ENCODE measurements at regions not wholly inside any gene's neighbourhood (a gene's known extent, or its start where the extent isn't known, plus 50 kb on each side); places are given as distances from the start of the nearest gene placed in this dataset.

GRCh38 chr2:65562890-65563289, 130.5 kb upstream of the SPRED2 start (continued):
- TF ChIP-seq ZNF544 (tag by site-specific recombination; IDR thresholded peaks at IDR 0.05) (no peak), ZNF530 (tag by site-specific recombination; IDR thresholded peaks at IDR 0.05; ENCODE audit: low read depth) (no peak), REST (tag by site-specific recombination; IDR thresholded peaks at IDR 0.05) (no peak), ZNF362 (tag by site-specific recombination; IDR thresholded peaks at IDR 0.05) (no peak)

- no peak overlapping the region for H3K4me3 ChIP-seq (ENCODE audit: low read depth, low read length)
- ChIA-PET POLR2A (interaction anchor here (0.6 kb wide), 1 partner anchor 102 kb away, joined by 4 read pairs; no protein-coding TSS in a partner anchor), CTCF (interaction anchor here (1.2 kb wide), 1 partner anchor 15 kb away, joined by 5 read pairs; no protein-coding TSS in a partner anchor)
- no peak overlapping the region for H3K27ac ChIP-seq (ENCODE audit: extremely low read depth, low read depth, low read length)
- no peaks in the 10 kb centered on the region for H3K36me3 ChIP-seq (ENCODE audit: control insufficient read depth in 2 of 2, insufficient read depth in 1 of 2, low read length in 2 of 2)
- no peak for TF ChIP-seq ZNF654 (tag by site-specific recombination; IDR thresholded peaks at IDR 0.05; ENCODE audit: low read depth)
- no peak for TF ChIP-seq ZNF221 (tag by site-specific recombination; IDR thresholded peaks at IDR 0.05; ENCODE audit: borderline replicate concordance)
- no peak for TF ChIP-seq KLF1 (tag by site-specific recombination; IDR thresholded peaks at IDR 0.05)
- TF ChIP-seq BCL11A (tag by site-specific recombination; IDR thresholded peaks at IDR 0.05; ENCODE audit: low read depth): no peak
- no peaks in the 10 kb centered on the region for H3K4me1 ChIP-seq (ENCODE audit: control insufficient read depth, insufficient read depth, low read length)
- no peaks in the 10 kb centered on the region for H3K9me3 ChIP-seq (ENCODE audit: control insufficient read depth, insufficient read depth, low read depth, low read length)
Measured at GRCh38 chr2:65558743-65559142, 126.3 kb upstream of the SPRED2 start.

- POLR2A ChIA-PET: interaction anchor here (0.6 kb wide), 1 partner anchor 101 kb away, joined by 4 read pairs; no protein-coding TSS in a partner anchor
- no peak overlapping the region for H3K4me3 ChIP-seq (ENCODE audit: low read depth, low read length)
- no peak overlapping the region for H3K27ac ChIP-seq (ENCODE audit: extremely low read depth, low read depth, low read length)
- H3K4me1 ChIP-seq (ENCODE audit: control insufficient read depth, insufficient read depth, low read length): no peaks in the 10 kb centered on the region
- CTCF ChIA-PET: interaction anchor here (0.6 kb wide), 1 partner anchor 234 kb away, joined by 3 read pairs; no protein-coding TSS in a partner anchor
- H3K9me3 ChIP-seq (ENCODE audit: control insufficient read depth, insufficient read depth, low read depth, low read length): no peaks in the 10 kb centered on the region
- no peaks in the 10 kb centered on the region for H3K36me3 ChIP-seq (ENCODE audit: control insufficient read depth in 2 of 2, insufficient read depth in 1 of 2, low read length in 2 of 2)
- TF ChIP-seq ZNF513 (tag by site-specific recombination; IDR thresholded peaks at IDR 0.05): peak; percentile 93
- no peak for TF ChIP-seq ZNF175 (tag by site-specific recombination; IDR thresholded peaks at IDR 0.05)
Measured at GRCh38 chr2:65557616-65558573, 125.5 kb upstream of the SPRED2 start.
